Esophagus squamous epithelium (tissue), 5 donors: ENCODE measurements at regions not wholly inside any gene's neighbourhood (a gene's known extent, or its start where the extent isn't known, plus 50 kb on each side); places are given as distances from the start of the nearest gene placed in this dataset.
"Not testable (repeated sequence)": the region's sequence is repeated elsewhere in the genome, so short reads cannot be mapped to it uniquely, and the experiment has no call there.

ENCODE experiments used
- DNase-seq: peaks from one replicate; lab custom pipeline; 2025; lab: John Stamatoyannopoulos, UW
- H3K27ac ChIP-seq, 4 donors: fragments of 200-600 bp; sonication (generic); one replicate each; pipeline ENCODE4 v1.5.1; 2016 to 2019; ENCODE audit warnings: mild to moderate bottlenecking in 1 of 4
- H3K27me3 ChIP-seq, 4 donors: fragments of 200-600 bp; sonication (generic); 1 replicate in 3 of 4; 2 replicates in 1 of 4; pipeline versions ENCODE4 v1.5.1 to v1.6.0; 2017 to 2021; ENCODE audit warnings: antibody characterized with exemption in 1 of 4
- H3K36me3 ChIP-seq, 3 donors: fragments of 200-600 bp; sonication (generic); one replicate each; pipeline ENCODE4 v1.5.1; 2016 to 2019
- H3K4me1 ChIP-seq, 3 donors: fragments of 200-600 bp; sonication (generic); one replicate each; pipeline ENCODE4 v1.5.1; 2017 to 2019
- H3K4me3 ChIP-seq, 4 donors: fragments of 200-600 bp; sonication (generic); 1 replicate in 3 of 4; 2 replicates in 1 of 4; pipeline ENCODE4 v1.5.1; 2016 to 2019; ENCODE audit warnings: mild to moderate bottlenecking in 2 of 4, moderate library complexity in 1 of 4
- H3K9me3 ChIP-seq, 3 donors: fragments of 200-600 bp; sonication (generic); one replicate each; pipeline ENCODE4 v1.5.1; 2016 to 2019
- POLR2A ChIP-seq, 4 donors: fragments of 450-650 bp; IDR thresholded peaks; one replicate each; pipeline ENCODE4 v1.6.1; 2017; ENCODE audit warnings: antibody characterized with exemption in 4 of 4, mild to moderate bottlenecking in 4 of 4, moderate library complexity in 3 of 4
- WGBS, 2 donors: methylation state at CpG; one replicate each; pipeline ENCODE4 v1.1.5; 2018; 5-methylcytosine and 5-hydroxymethylcytosine counted together
- intact Hi-C: fragments of 100-400 bp; cut with DNase I; formaldehyde crosslinking; loops from one replicate; pipeline ENCODE4 v1.15.0; 2022
- TF ChIP-seq, protein P1 (sequence below), 6 experiments: fragments of 450-650 bp in 4 of 6; fragments of 200-600 bp in 2 of 6; sonication (generic) in 2 of 6; IDR thresholded peaks; one replicate each; pipeline ENCODE4 v1.5.1; 2016 to 2019; ENCODE audit warnings: antibody characterized with exemption in 6 of 6, mild to moderate bottlenecking in 4 of 6, moderate library complexity in 4 of 6
- donor health status: DM: yes; HTN: yes; CAD: no.

- no peaks in the 10 kb centered on the region for H3K27me3 ChIP-seq
- H3K36me3 ChIP-seq, result no peaks in the 10 kb centered on the region
- H3K9me3 ChIP-seq, result no peaks in the 10 kb centered on the region
- H3K27ac ChIP-seq, result no peak overlapping the region
- no peaks in the 10 kb centered on the region for H3K4me1 ChIP-seq
- TF ChIP-seq POLR2A (IDR thresholded peaks at IDR 0.05), result no peak
- TF ChIP-seq, protein P1, sequence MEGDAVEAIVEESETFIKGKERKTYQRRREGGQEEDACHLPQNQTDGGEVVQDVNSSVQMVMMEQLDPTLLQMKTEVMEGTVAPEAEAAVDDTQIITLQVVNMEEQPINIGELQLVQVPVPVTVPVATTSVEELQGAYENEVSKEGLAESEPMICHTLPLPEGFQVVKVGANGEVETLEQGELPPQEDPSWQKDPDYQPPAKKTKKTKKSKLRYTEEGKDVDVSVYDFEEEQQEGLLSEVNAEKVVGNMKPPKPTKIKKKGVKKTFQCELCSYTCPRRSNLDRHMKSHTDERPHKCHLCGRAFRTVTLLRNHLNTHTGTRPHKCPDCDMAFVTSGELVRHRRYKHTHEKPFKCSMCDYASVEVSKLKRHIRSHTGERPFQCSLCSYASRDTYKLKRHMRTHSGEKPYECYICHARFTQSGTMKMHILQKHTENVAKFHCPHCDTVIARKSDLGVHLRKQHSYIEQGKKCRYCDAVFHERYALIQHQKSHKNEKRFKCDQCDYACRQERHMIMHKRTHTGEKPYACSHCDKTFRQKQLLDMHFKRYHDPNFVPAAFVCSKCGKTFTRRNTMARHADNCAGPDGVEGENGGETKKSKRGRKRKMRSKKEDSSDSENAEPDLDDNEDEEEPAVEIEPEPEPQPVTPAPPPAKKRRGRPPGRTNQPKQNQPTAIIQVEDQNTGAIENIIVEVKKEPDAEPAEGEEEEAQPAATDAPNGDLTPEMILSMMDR (IDR thresholded peaks at IDR 0.05), result no peak
- no peak for DNase-seq
- WGBS, 2 donors, result 63 to 84% methylated on average over 6 of the region's 6 CpGs
- intact Hi-C loops, result no loop called here
- H3K4me3 ChIP-seq, result no peak overlapping the region
Observed at GRCh38 chr9:80771555-80772347, 917.6 kb downstream of the TLE1 start.

DNA sequence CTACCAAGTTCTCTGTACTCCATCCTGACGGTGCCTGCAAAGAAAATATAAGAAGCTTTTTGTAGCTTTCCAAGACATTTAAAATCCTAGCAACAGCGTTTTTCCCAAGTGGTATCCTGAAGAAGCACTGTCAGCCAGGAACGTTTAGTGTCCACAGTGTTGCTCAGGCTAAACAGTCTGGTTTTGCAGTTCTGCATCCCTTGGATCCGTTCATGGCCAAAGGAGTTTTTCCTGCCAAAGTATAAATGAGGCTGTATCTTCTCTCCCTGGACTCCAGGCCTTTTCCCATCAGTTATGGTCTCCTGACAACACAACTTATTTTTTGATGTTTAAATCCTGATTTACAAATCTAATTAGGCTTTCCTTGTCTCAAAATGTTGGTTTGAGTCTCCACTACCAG, 925.8 kb downstream of the TLE1 start:
- no peak for DNase-seq
- intact Hi-C loops, result no loop called here
- WGBS, 2 donors, result 34 to 51% methylated on average over 4 of the region's 4 CpGs
- H3K27ac ChIP-seq, result no peak overlapping the region
- no peaks in the 10 kb centered on the region for H3K9me3 ChIP-seq
- H3K4me1 ChIP-seq, result no peaks in the 10 kb centered on the region
- TF ChIP-seq, protein P1 (IDR thresholded peaks at IDR 0.05), result no peak
- no peak for TF ChIP-seq POLR2A (IDR thresholded peaks at IDR 0.05)
- no peaks in the 10 kb centered on the region for H3K36me3 ChIP-seq
- no peaks in the 10 kb centered on the region for H3K27me3 ChIP-seq
- H3K4me3 ChIP-seq, result no peak overlapping the region

DNA sequence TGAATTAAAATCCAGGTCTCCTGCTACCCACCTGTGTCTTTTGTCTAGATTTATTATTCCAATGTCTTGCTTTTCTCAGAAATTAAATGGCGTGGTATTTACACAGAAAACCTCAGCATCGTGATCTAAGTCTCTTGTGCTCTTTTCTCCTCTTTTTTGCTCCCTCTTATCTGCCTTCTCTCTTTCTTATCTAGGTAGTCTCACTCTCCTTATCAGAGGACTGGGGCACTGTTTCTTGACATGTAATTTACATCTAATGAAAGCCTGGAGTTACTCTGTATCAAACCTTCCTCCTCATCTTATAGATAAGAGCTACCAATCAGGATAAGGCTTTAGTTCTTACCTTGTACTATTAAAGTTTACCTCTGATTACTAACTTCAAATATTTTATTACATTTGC, 933.8 kb downstream of the TLE1 start:
- TF ChIP-seq POLR2A (IDR thresholded peaks at IDR 0.05), result no peak
- TF ChIP-seq, protein P1 (IDR thresholded peaks at IDR 0.05), result no peak
- Histone ChIP-seq H3K4me3 (no peak overlapping the region), H3K27ac (no peak overlapping the region), H3K4me1 (no peaks in the 10 kb centered on the region), H3K36me3 (no peaks in the 10 kb centered on the region), H3K27me3 (no peaks in the 10 kb centered on the region), H3K9me3 (no peaks in the 10 kb centered on the region)
- DNase-seq, result no peak
- intact Hi-C loops, result no loop called here
- WGBS, 2 donors, result 71 to 76% methylated on average over 2 of the region's 2 CpGs

GRCh38 chr9:80747056-80747455, 942.3 kb downstream of the TLE1 start:
- H3K27me3 ChIP-seq, DNase-seq: not testable (repeated sequence)

GRCh38 chr9:80732506-80732905, 956.8 kb downstream of the TLE1 start:
- no peaks in the 10 kb centered on the region for H3K27me3 ChIP-seq
- intact Hi-C loops, result no loop called here
- H3K36me3 ChIP-seq, result no peaks in the 10 kb centered on the region
- H3K27ac ChIP-seq, result no peak overlapping the region
- no peaks in the 10 kb centered on the region for H3K4me1 ChIP-seq
- H3K4me3 ChIP-seq, result no peak overlapping the region
- H3K9me3 ChIP-seq, result no peaks in the 10 kb centered on the region
- TF ChIP-seq, protein P1 (IDR thresholded peaks at IDR 0.05), result no peak
- no peak for TF ChIP-seq POLR2A (IDR thresholded peaks at IDR 0.05)
- no peak for DNase-seq
- WGBS, 2 donors, result 19 to 23% methylated on average over 2 of the region's 2 CpGs

More at GRCh38 chr9:80747056-80747455, 942.3 kb downstream of the TLE1 start:
- intact Hi-C loops, H3K4me3 ChIP-seq, H3K9me3 ChIP-seq, H3K27ac ChIP-seq, H3K4me1 ChIP-seq, H3K36me3 ChIP-seq: not testable (repeated sequence)
- 76% methylated on average over 3 of the region's 17 CpGs; no CpG with 5 or more reads in 1 of the 2 donors for WGBS, 2 donors
